ENCODE measurements at regions not wholly inside any gene's neighbourhood (a gene's known extent, or its start where the extent isn't known, plus 50 kb on each side); places are given as distances from the start of the nearest gene placed in this dataset.

DNA sequence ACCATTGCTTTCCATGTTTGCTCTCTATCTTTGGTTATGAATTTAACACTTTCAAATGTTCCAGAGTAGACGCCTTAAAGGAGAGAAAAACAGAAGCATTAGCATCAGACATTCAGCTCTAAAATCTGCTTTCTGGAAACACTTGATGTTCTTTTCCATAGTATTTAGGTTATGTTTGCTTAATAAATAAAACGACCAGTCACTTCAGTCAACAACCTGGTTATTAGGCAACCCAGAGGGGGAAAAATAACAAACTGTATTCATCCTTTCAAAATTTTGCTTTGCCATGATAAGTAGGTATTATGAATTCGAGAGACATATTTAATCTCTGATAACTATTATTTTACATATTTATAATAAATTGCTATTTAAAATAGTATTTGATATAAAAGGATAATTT, 1044.7 kb downstream of the CDH9 start:
- H3K36me3 ChIP-seq (ENCODE audit: control insufficient read depth, insufficient read depth, low read length): no peaks in the 10 kb centered on the region

DNA sequence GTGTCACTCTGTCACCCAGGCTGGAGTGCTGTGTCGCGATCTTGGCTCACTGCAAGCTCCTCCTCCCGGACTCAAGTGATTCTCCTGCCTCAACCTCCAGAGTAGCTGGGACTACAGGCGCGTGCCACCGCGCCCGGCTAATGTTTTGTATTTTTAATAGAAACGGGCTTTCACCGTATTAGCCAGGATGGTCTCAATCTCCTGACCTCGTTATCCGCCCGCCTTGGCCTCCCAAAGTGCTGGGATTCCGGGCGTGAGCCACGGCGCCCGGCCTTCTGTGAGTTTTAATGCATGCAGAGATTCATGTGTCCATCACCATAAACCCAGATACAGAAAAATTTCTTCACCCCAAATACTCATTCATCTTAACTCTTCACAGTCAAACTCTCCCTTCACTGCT, 1046.7 kb downstream of the CDH9 start:
- TF ChIP-seq, protein P1, sequence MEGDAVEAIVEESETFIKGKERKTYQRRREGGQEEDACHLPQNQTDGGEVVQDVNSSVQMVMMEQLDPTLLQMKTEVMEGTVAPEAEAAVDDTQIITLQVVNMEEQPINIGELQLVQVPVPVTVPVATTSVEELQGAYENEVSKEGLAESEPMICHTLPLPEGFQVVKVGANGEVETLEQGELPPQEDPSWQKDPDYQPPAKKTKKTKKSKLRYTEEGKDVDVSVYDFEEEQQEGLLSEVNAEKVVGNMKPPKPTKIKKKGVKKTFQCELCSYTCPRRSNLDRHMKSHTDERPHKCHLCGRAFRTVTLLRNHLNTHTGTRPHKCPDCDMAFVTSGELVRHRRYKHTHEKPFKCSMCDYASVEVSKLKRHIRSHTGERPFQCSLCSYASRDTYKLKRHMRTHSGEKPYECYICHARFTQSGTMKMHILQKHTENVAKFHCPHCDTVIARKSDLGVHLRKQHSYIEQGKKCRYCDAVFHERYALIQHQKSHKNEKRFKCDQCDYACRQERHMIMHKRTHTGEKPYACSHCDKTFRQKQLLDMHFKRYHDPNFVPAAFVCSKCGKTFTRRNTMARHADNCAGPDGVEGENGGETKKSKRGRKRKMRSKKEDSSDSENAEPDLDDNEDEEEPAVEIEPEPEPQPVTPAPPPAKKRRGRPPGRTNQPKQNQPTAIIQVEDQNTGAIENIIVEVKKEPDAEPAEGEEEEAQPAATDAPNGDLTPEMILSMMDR (IDR thresholded peaks at IDR 0.05; ENCODE audit: insufficient read depth, low read length, poor library complexity, severe bottlenecking): no peak
- no peak for DNase-seq (ENCODE audit: low read depth)
- Histone ChIP-seq H3K4me3 (ENCODE audit: low read depth, low read length) (no peak overlapping the region), H3K36me3 (ENCODE audit: control insufficient read depth, insufficient read depth, low read length) (no peaks in the 10 kb centered on the region), H3K27me3 (ENCODE audit: control insufficient read depth, insufficient read depth, low read length) (no peaks in the 10 kb centered on the region)

More for the DNA sequence above, 1044.7 kb downstream of the CDH9 start:
- no peak for DNase-seq (ENCODE audit: low read depth)
- TF ChIP-seq, protein P1 (IDR thresholded peaks at IDR 0.05; ENCODE audit: insufficient read depth, low read length, poor library complexity, severe bottlenecking): no peak
- Histone ChIP-seq H3K4me3 (ENCODE audit: low read depth, low read length) (no peak overlapping the region), H3K27me3 (ENCODE audit: control insufficient read depth, insufficient read depth, low read length) (no peaks in the 10 kb centered on the region)

DNA sequence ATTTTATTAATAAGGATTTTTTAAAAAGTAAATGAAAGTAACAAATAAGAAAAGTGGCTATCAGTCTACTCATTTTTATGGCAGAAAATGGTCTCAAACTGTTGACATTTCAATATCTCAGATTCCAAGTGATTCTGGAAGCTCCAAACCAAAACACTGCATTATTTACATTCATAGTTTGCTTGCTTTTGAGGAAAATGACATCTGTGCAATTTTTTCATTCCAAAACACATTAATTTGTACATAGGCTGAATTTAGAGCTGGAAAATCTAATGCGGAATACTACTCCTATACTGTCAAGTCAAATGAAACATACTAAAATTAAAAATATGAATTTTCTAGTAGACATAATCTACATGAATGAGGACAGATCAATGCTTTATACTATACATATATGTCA, 1047.6 kb downstream of the CDH9 start:
- Histone ChIP-seq H3K27me3 (ENCODE audit: control insufficient read depth, insufficient read depth, low read length) (no peaks in the 10 kb centered on the region), H3K36me3 (ENCODE audit: control insufficient read depth, insufficient read depth, low read length) (no peaks in the 10 kb centered on the region), H3K4me3 (ENCODE audit: low read depth, low read length) (no peak overlapping the region)
- TF ChIP-seq, protein P1 (IDR thresholded peaks at IDR 0.05; ENCODE audit: insufficient read depth, low read length, poor library complexity, severe bottlenecking): no peak
- no peak for DNase-seq (ENCODE audit: low read depth)

DNA sequence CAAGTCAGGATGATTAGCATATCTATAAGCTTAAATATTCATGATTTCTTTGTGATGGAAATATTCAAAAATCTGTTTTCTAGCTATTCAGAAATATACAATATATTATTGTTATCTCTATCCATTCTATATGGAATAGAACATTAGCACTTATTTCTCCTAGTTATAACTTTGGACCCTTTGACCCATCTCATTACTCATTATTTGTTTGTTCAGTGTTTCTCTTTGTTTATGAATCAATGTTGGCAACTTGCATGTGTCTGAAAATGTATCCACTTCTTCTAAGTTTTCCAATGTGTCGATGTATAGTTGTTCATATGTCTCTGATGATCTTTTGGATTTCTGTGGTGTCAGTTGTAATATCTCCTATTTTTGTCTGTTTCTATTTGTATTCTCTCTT, 1059.3 kb downstream of the CDH9 start:
- H3K4me3 ChIP-seq (ENCODE audit: low read depth, low read length): no peak overlapping the region
- no peak for DNase-seq (ENCODE audit: low read depth)
- H3K27me3 ChIP-seq (ENCODE audit: control insufficient read depth, insufficient read depth, low read length): no peaks in the 10 kb centered on the region
- TF ChIP-seq, protein P1 (IDR thresholded peaks at IDR 0.05; ENCODE audit: insufficient read depth, low read length, poor library complexity, severe bottlenecking): no peak
- no peaks in the 10 kb centered on the region for H3K36me3 ChIP-seq (ENCODE audit: control insufficient read depth, insufficient read depth, low read length)

DNA sequence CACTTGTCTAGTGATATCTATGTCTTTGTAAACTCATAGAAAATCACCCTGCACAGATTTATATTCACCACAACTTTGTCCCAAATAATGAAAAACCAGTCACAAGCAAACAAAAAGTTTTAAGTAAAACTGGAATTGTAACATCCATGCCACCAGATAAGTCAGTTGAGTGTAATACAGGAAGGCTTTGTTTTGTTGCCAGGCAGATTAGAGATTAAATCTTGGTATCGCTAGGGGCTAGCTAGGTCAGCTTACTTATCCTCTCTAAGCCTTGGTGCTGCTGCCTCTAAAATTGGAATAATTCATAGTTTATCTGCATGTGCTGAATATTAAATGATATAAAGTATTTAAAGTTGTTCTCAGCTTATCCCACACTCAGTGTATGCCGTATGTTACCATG, 1062.5 kb downstream of the CDH9 start:
- H3K36me3 ChIP-seq (ENCODE audit: control insufficient read depth, insufficient read depth, low read length): no peaks in the 10 kb centered on the region
- H3K27me3 ChIP-seq (ENCODE audit: control insufficient read depth, insufficient read depth, low read length): no peaks in the 10 kb centered on the region
- TF ChIP-seq, protein P1 (IDR thresholded peaks at IDR 0.05; ENCODE audit: insufficient read depth, low read length, poor library complexity, severe bottlenecking): no peak
- H3K4me3 ChIP-seq (ENCODE audit: low read depth, low read length): no peak overlapping the region
- DNase-seq (ENCODE audit: low read depth): no peak

DNA sequence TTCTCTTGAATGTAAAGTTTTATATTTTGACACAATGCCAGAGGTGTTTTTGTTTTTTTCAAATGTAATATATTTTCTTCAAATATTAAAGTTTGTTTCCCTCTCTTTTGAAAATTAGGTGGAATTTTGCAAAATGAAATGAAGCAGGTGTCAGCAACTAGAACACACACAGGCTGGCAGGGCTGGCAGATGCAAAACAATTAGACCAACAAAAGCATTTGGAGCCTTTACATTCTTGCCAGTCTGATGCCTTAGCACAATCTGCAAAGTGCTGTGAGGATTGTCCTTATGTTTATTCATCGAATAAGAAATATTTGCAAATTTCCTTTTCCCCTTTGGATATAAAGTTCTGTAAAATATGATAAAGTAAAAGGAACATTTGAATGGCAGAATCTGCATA, 1063.9 kb downstream of the CDH9 start:
- Histone ChIP-seq H3K27me3 (ENCODE audit: control insufficient read depth, insufficient read depth, low read length) (no peaks in the 10 kb centered on the region), H3K4me3 (ENCODE audit: low read depth, low read length) (no peak overlapping the region), H3K36me3 (ENCODE audit: control insufficient read depth, insufficient read depth, low read length) (no peaks in the 10 kb centered on the region)
- DNase-seq (ENCODE audit: low read depth): no peak
- TF ChIP-seq, protein P1 (IDR thresholded peaks at IDR 0.05; ENCODE audit: insufficient read depth, low read length, poor library complexity, severe bottlenecking): no peak

Measured in kidney epithelial cell (primary cell).